IPS-11a (cell line): ENCODE measurements at regions not wholly inside any gene's neighbourhood (a gene's known extent, or its start where the extent isn't known, plus 50 kb on each side); places are given as distances from the start of the nearest gene placed in this dataset.

ENCODE experiments used
- H3K4me3 ChIP-seq: one replicate; pipeline ENCODE4 v1.5.1; 2013; ENCODE audit warnings: low read depth, low read length, control low read depth

- no peak overlapping the region for H3K4me3 ChIP-seq
Measured at GRCh38 chr3:168341192-168341815, 245.6 kb upstream of the GOLIM4 start.

GRCh38 chr3:168338161-168338560 is 242.4 kb upstream of the GOLIM4 start:
- H3K4me3 ChIP-seq, result no peak overlapping the region

- H3K4me3 ChIP-seq, result no peak overlapping the region
Measured at GRCh38 chr3:168336276-168336675, 240.6 kb upstream of the GOLIM4 start.

- H3K4me3 ChIP-seq, result no peak overlapping the region
Measured at GRCh38 chr3:168333410-168333935, 237.7 kb upstream of the GOLIM4 start.

GRCh38 chr3:168331756-168332155 is 236.0 kb upstream of the GOLIM4 start:
- H3K4me3 ChIP-seq, result no peak overlapping the region

- no peak overlapping the region for H3K4me3 ChIP-seq
Measured at GRCh38 chr3:168330983-168331382, 235.3 kb upstream of the GOLIM4 start.

GRCh38 chr3:168327856-168328255 is 232.1 kb upstream of the GOLIM4 start:
- H3K4me3 ChIP-seq, result no peak overlapping the region

GRCh38 chr3:168325684-168326083 is 230.0 kb upstream of the GOLIM4 start:
- H3K4me3 ChIP-seq, result no peak overlapping the region

- no peak overlapping the region for H3K4me3 ChIP-seq
Measured at GRCh38 chr3:168322941-168323340, 227.2 kb upstream of the GOLIM4 start.

GRCh38 chr3:168314166-168314565 is 218.4 kb upstream of the GOLIM4 start:
- H3K4me3 ChIP-seq, result no peak overlapping the region

GRCh38 chr3:168312984-168313383 is 217.3 kb upstream of the GOLIM4 start:
- H3K4me3 ChIP-seq, result no peak overlapping the region

GRCh38 chr3:168307893-168308292 is 212.2 kb upstream of the GOLIM4 start:
- no peak overlapping the region for H3K4me3 ChIP-seq

GRCh38 chr3:168295027-168295426 is 199.3 kb upstream of the GOLIM4 start:
- H3K4me3 ChIP-seq, result no peak overlapping the region

GRCh38 chr3:168292296-168292695 is 196.6 kb upstream of the GOLIM4 start:
- H3K4me3 ChIP-seq, result no peak overlapping the region

- H3K4me3 ChIP-seq, result no peak overlapping the region
Measured at GRCh38 chr3:168289471-168290008, 193.8 kb upstream of the GOLIM4 start.

GRCh38 chr3:168288511-168289401 is 193.0 kb upstream of the GOLIM4 start:
- H3K4me3 ChIP-seq, result no peak overlapping the region

GRCh38 chr3:168285506-168285905 is 189.8 kb upstream of the GOLIM4 start:
- no peak overlapping the region for H3K4me3 ChIP-seq

GRCh38 chr3:168284728-168285127 is 189.0 kb upstream of the GOLIM4 start:
- no peak overlapping the region for H3K4me3 ChIP-seq

- H3K4me3 ChIP-seq, result no peak overlapping the region
Measured at GRCh38 chr3:168275662-168276061, 179.9 kb upstream of the GOLIM4 start.

GRCh38 chr3:168273917-168274316 is 178.2 kb upstream of the GOLIM4 start:
- H3K4me3 ChIP-seq, result no peak overlapping the region

GRCh38 chr3:168273036-168273435 is 177.3 kb upstream of the GOLIM4 start:
- no peak overlapping the region for H3K4me3 ChIP-seq
